NCI-H2196 treated with DMSO at 0.1 percent for 48 hours (cell line): ENCODE measurements at regions not wholly inside any gene's neighbourhood (a gene's known extent, or its start where the extent isn't known, plus 50 kb on each side); places are given as distances from the start of the nearest gene placed in this dataset.
"Not testable (repeated sequence)": the region's sequence is repeated elsewhere in the genome, so short reads cannot be mapped to it uniquely, and the experiment has no call there.

Experiments
- DNase-seq: peaks from one replicate; lab custom pipeline; 2025; ENCODE audit not compliant: unreplicated experiment; lab: John Stamatoyannopoulos, UW

DNA sequence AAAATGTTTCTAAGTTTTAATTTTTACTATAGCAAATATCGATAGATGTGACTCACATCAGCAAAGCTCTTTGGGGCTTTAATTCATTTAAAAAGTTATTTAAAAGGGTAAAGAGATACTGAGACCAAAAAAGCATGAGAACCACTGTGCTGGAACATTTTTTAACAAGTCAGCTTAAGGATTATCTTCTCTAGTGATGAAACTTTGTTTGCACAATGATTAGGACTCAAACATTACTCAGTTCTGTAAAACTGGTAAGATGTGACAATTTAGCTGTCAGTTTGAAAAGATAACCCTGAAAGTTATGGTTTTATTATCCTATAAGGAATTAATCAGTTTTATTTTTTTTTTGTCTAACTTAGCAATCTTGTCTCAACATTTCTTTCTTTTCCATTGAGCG lies 301.4 kb downstream of the TSN start:
- no peak for DNase-seq

DNA sequence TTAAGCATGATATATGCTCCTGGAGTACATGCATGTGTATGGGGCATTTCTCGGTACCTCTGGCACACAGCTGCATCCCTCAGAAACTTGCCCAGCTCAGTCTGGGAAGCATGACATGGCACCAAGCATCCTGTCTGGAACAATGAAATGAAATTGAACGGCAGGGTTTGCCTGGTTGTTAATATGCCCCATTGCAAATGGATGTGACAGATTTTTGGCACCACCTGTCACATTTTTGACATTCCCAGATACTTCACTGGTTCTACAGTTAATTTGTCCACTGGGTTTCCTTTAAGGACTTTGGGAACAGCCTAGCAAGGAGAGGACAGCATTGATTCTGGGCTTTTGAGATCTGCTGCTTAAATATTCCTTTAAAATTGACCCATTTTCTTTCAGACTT lies 305.8 kb downstream of the TSN start:
- no peak for DNase-seq

DNA sequence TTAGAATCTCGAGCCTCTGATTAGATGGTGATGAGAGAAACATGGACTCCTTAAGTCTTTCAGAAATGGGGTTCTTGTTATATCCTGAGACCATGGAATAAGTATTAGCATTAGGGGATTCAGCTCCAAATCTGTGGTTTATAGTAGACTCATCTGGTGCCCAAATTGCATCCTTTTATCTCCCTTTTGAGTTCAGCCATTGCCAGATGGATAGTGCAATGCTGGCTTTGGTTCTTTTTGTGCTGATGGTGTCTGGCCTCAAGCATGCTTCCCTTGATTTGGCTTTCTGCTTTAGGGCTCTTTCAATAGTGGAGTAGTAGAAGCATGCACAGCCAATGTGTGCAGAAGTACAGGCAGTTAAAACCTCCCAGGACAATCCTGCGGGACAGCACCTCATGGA lies 306.4 kb downstream of the TSN start:
- no peak for DNase-seq

DNA sequence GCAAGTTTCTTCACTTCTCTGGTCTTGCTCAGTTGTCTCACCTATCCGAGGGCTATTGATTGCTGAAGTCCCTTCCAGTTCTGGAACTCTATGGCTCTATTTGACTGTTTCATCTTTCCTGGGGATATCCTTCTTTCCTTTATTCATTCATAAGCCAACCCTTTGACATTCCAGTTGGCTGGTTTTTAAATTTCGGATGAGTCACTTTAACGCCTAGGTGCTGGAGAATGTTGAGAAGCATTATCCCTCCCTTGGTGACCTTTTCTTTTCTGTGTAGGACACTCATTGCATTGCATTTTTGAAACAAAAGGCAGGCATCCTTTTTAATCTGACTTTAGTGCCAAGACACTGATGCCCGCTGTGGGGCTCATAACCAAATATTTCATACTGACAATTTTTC lies 307.1 kb downstream of the TSN start:
- no peak for DNase-seq

DNA sequence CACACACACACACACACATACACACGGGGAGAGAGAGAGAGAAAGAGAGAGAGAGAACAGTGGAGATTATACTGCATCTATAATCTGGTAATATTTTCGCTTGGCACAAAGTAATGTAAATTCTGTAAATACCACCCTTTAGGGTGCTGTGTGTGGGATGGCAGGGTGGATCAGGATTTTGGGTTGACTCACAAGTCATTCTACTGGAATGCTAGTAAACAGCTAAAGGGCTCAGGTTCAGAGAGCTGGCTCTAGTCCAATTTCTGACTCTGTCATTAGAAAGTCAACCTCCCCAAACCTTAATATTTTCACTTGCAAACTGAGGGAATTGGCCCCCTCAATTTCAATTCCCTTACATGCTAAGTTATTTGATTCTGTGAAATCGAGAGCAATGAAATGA lies 308.3 kb downstream of the TSN start:
- no peak for DNase-seq

DNA sequence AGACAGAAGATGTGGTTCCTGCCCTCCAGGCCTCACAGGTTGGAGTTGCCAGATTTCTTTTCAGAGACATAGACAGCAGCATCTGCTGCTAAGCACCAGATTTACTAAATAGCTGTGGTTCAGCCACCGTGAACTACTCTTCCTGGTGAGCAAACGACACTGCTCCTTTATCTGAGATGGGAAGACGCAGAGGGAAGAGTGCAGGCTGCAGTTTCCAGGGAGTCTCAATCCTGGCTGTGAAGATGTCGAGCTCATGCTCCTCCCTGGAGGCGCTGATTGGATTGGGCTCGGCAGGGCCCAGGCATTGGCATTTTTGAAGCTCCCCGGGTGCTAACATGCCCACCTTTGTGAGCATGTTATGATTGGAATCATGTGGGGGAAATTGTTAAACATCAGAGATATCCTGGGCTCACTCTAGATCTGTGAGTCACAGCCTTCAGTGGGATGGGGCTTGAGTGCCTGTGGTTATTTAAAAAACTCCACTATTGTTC lies 314.8 kb downstream of the TSN start:
- DNase-seq, result no peak

DNA sequence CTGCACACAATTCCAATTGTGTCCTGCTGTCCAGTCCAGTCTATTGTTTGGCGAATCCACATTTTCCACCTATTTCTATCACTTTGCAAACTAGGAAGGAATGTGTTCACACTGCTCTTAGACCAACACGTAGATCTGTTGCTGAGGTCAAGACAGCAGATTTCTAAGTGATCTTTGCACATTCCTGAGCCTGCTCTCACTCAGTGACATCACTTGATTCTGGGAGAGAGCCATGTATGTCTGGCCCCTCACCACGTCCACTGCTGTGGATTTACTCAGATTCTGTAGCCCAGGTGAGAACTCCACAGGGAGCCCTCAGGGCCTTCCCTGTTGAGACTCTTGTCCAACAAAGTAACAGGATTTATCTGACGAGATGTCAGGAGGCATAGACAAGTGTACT lies 317.2 kb downstream of the TSN start:
- no peak for DNase-seq

DNA sequence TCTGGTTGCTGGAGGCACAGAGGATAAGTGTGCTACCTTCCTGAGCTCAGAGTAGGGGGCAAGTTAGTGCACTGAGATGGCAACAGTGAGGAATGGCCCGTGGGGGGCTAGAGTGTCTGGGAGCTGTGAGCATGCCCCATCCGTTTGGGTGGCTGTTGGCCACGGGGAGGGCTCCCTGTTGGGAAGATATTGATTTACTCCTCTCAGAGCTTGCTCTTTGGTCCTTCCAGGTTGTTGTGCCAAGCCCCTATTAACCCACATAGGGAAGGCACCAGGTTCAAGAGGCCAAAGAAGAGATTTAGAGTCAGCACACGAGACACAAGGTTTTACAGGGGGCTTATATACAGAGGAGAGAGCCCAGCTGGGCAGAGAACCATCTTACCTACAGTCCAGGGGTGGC lies 318.8 kb downstream of the TSN start:
- DNase-seq, result no peak

DNA sequence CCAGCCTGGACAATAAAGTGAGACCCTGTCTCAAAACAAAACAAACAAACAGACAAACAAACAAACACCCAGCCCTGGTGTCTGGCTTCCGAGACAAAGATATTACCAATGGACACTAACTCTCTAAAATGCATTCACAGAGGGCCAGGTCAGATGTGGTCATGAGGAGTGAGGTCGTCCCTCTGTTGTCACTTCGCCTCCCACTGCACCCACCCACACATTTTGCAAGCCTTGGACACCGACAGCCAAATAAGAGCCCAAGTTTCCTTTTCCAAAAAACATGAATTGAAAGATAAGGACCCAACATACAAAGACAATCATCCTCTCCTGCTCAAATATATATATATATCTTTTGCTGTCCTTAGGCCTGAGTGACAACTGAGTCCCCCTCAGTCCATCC lies 319.9 kb downstream of the TSN start:
- no peak for DNase-seq

DNA sequence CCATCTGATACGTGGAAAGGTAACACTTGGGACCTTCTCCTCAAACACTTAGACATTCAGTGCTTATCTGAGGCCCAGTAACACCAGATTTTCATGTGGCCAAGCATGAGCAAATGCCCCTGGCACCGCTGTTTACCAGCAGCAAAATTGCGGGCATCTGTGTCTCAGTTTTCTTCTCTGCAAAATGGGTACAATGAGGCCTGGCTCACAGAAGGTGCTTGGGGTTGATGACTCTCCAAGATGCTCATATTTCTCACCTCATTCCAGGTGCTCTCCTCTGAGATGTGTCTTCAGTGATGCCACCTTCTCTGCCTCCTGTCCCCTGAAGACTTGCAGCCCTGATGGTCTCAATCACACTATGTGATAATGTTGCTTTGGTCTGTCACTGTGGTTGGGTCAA lies 321.7 kb downstream of the TSN start:
- DNase-seq, result no peak

DNA sequence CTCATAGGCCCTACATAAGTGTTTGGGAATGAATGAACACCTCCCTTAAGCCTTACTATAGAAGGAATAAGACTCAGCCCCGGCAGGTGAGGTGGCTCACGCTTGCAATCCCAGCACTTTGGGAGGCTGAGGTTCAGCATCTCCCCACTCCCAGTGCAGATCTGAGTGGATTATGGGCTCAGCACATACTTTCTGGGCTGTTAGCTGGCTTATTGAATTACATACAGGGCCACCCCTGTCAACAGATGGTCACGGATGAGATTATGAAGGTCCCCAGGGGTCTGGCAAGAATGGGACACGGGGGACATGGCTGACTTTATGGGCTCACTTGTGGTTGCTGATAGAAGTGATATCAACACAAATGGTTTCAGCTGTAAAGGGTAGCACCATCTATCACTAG lies 322.3 kb downstream of the TSN start:
- no peak for DNase-seq

DNA sequence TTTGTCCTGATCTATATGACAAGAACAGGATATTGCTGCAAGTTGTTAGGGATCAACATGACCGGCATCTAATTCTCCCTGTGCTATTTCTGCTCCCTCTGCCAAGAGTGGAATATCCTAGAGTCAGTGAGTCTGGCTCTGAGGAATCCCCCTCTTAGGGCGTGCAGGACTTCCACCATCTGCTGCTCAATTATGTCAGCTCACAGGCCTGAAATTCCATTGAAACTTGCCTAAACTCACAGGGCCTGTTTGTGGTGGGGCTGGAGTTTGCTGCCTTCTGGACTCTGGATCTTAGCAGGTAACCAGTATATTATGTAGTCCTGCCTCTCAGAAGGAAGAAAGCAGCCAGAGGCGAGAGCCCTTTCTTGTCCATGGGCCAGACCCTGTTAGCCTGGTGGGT lies 323.0 kb downstream of the TSN start:
- DNase-seq, result no peak

DNA sequence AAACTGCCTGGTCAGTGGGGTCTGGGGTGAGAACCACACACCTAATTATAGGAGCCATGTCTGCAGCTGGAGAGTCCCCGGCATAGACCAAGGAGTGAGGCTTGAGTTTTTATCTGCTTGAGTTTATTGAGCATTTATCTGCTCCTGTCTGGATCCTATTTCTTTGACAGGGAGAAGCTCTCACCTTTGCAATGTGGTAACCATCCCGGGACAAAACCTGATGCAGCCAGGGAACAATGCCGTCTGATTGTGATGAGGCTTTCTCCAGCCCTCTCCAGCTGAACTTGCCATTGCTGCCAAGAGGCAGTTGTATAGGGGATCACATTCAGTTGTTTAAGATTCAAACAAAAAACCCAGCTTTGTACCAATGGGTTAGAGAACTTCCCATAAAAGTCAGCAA lies 324.4 kb downstream of the TSN start:
- no peak for DNase-seq

DNA sequence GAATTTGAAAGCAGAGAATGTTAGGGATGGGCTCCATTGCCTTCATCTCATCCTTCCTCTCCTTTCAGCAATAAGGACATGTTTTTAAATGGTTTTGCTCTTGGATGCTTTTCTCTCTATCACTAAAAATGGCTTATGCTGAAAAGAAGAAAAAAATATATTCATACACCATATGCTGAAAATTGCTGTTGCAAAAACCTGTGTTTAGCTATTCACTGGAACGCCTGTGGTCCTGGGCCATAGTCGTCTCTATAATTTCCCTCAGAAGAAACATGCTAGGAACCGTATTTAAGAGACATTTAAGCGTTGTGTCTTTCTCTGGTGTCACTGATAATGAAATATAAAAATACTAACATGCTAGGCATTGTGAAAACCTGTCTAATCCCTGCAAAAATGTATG lies 324.9 kb downstream of the TSN start:
- no peak for DNase-seq

DNA sequence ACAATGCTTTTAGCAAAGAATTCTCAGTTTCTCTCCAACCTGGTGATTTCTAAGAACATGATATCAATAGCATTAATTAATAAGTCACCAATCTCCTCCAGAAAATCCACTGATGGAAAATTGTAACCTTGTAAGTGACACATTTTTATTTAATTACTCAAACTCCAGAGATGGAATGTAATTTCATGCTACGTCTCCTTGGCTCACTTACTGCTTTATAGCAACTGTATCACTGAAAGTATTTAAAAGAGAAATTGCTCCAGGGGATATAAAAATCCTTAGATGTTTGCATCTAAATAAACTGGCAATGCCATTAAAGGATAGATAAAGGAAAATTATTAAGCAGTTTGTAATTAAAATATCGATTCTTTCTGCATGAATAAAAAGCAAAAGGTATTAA lies 325.4 kb downstream of the TSN start:
- DNase-seq, result no peak

DNA sequence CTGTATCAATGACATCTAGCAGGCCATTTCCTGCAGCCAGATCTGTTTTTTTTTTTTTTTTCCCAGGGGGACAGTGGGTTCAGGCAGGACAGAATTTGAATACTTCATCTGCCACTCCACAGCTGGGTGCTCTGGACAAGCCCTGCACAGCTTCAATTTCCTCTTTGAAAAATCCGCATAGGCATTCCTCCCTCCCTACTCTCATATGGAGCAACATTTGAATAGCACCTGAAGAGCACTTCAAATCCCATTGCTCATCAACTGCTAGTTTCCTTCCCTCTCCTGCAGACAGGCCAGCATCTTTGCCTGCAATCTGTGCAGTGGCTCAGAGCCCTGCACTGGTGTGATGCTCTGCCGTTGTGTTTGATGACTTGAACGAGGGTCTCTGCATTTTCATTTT lies 326.3 kb downstream of the TSN start:
- DNase-seq, result peak; percentile 47

DNA sequence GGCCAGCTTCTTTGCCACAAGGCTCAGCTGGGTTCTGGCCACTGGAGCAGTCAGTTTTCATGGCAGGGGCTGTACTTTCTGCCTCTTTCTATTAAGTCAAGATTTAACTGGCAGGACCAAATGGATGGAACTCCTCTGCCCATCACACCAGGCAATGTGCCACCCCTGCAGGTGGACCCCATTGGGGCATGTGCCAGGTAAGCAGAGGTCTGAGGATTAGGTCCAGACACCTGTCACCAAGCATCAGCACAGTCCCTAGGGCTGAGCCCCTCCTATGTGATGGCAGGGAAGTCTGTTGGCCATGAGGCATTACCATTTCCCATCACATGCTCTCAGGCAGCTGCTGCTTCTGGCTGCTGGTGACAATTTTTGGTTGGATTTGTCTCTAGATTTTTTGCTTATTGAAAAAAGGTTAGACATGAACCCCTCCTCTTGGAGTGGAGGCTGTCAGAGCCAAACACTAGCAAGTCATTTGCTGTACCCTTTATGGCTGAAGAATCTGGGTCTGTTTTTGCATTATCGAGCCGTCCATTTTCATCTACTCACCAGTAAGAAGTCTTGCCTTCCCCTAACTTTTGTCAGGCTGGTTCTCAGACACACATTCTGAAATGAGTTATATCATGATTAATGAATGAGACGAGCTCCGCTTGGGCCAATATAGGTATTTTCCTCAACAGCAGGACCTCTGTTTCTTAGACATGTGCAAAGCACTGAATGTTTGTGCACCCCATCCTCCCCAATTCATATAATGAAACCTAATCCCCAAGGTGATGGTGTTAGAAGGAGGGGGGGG lies 328.0 kb downstream of the TSN start:
- DNase-seq, result no peak

DNA sequence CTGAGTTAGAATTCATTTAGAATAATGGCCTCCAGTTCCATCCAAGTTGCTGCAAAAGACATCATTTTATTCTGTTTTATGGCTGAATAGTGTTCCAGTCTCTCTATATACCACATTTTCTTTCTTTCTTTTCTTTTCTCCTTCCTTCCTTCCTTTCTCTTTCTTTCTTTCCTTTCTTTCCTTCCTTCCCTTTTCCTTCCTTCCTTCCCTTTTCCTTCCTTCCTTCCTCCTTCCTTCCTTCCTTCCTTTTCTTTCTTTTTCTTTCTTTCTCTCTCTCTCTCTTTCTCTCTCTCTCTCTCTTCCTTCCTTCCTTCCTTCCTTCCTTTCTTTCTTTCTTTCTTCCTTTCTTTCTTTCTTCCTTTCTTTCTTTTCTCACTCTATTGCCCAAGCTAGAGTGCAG lies 330.2 kb downstream of the TSN start:
- not testable (repeated sequence) for DNase-seq

DNA sequence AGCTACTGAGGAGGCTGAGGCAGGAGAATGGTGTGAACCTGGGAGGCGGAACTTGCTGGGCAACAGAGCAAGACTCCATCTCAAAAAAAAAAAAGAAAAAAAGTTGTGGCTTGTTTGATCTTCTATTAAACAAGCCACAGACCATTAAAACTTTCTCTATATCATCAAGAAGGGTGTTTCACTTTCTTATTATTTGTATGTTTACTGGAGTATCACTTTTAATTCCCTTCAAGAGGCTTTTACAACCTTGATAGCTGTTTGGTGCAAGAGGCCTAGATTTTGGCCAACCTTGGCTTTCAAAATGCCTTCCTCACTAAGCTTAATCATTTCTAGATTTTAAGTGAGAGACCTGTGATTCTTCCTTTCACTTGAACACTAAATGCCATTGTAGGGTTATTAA lies 339.1 kb downstream of the TSN start:
- DNase-seq, result no peak

DNA sequence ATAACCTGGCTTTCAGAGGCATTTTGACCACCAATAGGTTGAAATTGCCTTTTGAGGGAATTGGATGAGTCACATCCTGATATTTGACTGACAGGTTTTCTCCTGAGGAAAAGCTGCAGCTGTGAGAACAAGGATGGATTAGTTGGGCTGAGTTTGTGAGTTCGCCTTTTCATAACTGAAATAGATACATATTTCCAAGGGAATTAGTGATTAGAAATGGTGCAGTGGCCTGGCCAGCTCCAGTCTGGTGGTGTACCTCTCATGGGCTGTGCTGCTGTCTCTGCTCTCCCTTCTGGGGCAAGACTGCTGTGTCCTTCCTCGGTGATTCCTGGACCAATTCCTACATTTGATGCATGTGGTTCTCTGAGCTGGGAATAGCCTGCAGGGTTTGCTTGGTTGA lies 341.3 kb downstream of the TSN start:
- DNase-seq, result no peak

DNA sequence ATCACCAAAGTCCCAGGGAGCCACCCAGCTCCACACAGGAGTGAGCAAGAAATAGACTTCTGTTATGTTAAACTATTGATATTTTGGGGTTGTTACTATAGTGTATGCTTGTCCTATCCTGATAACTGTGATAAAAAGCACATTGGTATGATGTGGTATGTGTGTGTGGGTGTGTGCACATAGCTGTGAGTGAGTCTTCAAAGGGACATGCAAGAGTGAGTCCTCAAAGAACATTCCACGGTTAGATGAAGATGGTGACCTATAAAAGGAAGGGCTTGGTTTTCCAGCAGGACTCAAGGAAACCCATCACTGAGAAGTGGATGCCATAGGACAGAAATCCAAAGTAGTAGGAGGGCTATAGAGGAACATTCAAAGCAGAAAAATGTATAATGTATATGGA lies 342.9 kb downstream of the TSN start:
- DNase-seq, result no peak

DNA sequence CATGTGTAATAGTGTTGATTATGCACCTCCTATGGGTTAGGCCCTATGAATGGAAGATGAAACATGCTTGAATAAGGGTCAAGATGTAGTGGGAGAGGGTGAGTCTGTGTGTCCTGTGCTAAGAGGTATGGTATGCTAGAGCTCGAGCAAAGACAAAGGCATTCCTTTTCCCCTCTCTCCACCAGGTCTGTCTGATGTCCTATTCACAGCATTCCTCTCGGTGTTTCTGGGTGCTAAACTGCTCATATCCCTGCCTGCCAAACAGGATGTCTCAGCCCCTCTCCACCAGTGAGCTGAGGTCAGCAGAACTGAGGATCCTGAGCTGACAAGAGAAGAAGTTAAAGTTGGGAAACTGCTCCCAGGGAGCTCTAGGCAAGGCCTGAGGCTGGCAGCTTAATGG lies 344.9 kb downstream of the TSN start:
- no peak for DNase-seq

DNA sequence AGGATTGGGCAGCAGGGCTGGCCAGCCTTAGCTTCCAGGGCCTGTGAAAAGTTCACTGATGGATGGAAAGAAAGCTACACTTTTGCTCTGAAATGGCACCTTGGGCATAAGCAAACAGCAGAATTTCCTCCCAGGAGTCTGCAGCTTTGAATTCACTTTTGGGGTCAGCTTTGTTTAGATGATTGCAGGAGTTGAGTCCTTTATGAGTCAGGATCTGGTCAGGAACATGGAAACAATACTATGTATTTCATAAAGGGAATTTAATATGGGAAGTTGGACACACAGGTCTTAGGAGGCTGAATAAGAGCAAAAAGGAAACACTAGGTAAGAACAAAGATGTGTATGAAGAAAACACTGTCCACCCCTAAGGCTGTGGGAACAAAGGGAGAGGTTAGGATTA lies 345.3 kb downstream of the TSN start:
- no peak for DNase-seq
